Activated T-cell treated with anti-CD3 and anti-CD28 coated beads for 48 hours (primary cell): ENCODE measurements at regions not wholly inside any gene's neighbourhood (a gene's known extent, or its start where the extent isn't known, plus 50 kb on each side); places are given as distances from the start of the nearest gene placed in this dataset.
"Not testable (repeated sequence)": the region's sequence is repeated elsewhere in the genome, so short reads cannot be mapped to it uniquely, and the experiment has no call there.

Experiments
- DNase-seq: peaks from one replicate; pipeline ENCODE4 v3.0.0-alpha.2; 2020; ENCODE audit warnings: low read depth

DNA sequence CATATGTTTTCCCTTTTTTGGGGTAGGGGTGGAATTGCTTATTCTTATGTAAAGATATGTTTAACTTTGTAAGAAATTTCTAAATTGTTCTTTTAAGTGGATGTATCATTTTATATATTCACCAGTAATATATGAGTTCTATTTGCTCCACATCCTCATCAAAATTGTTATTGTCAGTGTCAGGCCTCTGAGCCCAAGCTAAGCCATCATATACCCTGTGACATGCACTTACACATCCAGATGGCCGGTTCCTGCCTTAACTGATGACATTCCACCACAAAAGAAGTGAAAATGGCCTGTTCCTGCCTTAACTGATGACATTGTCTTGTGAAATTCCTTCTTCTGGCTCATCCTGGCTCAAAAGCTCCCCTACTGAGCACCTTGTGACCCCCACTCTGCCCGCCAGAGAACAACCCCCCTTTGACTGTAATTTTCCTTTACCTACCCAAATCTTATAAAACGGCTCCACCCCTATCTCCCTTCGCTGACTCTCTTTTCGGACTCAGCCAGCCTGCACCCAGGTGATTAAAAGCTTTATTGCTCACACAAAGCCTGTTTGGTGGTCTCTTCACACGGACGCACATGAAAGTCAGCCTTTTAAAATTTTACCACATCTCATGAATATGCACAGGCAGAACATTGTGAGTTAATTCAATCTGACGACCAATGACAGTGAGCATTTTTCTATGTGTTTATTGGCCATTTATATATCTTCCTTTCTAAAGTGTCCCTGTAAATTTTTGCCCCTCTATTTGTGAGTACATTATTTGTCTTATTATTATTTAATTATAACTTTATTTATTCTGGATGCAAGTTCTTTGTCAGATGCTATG is 176.8 kb downstream of the CDC14C start:
- DNase-seq: not testable (repeated sequence)

GRCh38 chr7:49102411-49102810 is 178.1 kb downstream of the CDC14C start:
- no peak for DNase-seq

DNA sequence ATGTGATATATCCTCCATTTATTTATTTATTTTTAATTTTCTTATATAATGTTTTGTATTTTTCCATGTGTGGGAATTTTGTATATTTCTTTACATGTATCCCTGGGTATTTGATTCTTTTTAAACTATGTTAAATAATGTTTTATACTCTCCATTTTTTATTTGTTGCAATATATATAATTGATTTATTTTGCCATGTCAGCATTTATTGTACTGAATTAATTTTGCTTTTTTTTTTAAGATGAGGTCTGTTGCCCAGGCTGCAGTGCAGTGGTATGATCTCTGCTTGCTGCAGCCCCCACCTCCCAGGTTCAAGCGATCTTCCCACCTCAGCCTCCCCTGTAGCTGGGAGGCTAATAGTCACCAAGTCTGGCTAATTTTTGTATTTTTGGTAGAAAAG is 187.4 kb downstream of the CDC14C start:
- no peak for DNase-seq

DNA sequence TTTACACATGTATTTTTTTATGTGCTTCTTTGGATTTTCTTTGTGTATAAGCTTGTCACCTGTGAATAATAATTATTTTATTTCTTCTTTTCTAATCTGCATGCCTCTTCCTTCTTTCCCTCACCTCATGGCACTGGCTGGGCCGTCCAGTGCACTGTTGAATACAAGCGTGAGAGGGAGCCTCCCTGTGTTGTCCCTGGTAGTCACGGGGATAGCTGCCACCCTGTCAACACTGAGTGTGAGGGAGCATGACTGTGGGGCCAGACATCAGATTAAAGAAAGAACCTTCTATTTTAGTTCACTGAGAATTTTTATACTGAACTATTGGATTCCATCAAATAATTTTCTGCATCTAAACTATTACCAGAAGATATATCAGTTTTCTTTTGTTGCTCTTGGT is 187.9 kb downstream of the CDC14C start:
- DNase-seq: no peak

DNA sequence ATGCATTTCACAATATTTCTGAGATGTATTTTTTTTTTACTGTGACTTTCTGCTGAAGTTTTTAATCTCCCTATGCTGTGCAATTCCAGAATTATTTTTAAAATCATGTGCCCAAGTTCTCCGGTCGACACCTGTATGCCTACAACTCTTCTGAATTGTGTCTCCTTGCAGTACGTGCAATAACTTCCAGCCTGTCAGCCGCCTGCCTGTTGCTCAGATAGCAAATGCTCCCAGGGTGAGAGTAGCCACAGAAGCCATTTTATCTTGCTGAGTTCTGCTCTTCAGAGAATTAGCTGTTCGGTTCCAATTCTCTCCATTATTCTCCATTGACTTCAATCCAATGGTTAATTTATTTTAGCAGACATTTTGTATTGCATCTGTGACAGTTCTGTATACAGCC is 188.3 kb downstream of the CDC14C start:
- DNase-seq: no peak

- no peak for DNase-seq
Observed at GRCh38 chr7:49119706-49120105, 195.4 kb downstream of the CDC14C start.

GRCh38 chr7:49125246-49125645 is 200.9 kb downstream of the CDC14C start:
- no peak for DNase-seq

DNA sequence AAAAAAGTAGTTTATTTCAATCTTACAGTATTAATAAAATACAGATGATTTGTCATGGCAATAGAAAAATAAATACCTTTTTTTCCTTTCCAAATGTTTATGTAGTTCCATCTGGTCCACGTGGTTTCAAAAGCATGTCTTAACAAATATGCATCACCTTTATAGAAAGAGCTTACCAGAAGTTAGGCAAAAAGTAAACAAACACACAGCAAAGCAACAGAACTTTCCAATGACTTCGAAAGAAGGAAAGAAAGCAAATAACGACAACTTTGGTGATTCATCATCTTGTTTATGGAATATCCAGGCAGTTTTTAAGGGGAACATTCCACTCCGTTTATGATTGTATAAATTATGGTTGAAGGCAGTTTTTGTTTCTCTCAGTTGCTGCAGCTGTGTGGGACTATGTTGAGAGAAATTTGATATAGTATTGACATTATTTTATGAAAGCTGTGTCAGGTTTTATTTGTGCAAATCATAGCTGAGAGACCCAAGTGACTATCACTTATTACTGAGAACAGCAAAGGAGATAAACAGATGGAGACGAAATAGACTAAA is 203.1 kb downstream of the CDC14C start:
- DNase-seq: no peak

- no peak for DNase-seq
Observed at GRCh38 chr7:49137978-49138377, 213.6 kb downstream of the CDC14C start.

GRCh38 chr7:49150486-49150885 is 226.1 kb downstream of the CDC14C start:
- no peak for DNase-seq

- DNase-seq: no peak
Observed at GRCh38 chr7:49151146-49151545, 226.8 kb downstream of the CDC14C start.

- DNase-seq: no peak
Observed at GRCh38 chr7:49158321-49158720, 234.0 kb downstream of the CDC14C start.

- DNase-seq: no peak
Observed at GRCh38 chr7:49159536-49159935, 235.2 kb downstream of the CDC14C start.

DNA sequence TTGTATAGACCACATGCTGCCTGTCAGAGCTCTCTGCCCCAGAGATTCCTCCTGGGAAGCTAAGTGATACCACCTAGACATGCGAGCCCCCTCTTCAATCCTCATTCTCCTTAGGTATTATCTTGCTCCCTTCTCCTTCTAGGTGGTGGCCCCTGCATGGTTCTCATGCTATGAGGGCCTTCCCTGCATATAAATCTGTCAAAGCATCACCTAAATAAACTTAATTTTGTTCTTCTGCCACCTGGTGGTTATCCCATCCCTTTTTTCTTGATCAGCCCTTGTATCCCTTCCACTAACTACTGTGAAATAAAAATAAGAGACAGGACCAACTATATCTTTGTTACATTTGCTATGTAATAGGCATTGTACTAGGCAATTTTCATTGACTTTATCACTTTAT is 242.1 kb downstream of the CDC14C start:
- DNase-seq: no peak

- no peak for DNase-seq
Observed at GRCh38 chr7:49172639-49173038, 248.3 kb downstream of the CDC14C start.

GRCh38 chr7:49174396-49174795 is 250.0 kb downstream of the CDC14C start:
- DNase-seq: no peak

GRCh38 chr7:49187543-49188268 is 263.4 kb downstream of the CDC14C start:
- no peak for DNase-seq

- DNase-seq: no peak
Observed at GRCh38 chr7:49228426-49229098, 304.2 kb downstream of the CDC14C start.

DNA sequence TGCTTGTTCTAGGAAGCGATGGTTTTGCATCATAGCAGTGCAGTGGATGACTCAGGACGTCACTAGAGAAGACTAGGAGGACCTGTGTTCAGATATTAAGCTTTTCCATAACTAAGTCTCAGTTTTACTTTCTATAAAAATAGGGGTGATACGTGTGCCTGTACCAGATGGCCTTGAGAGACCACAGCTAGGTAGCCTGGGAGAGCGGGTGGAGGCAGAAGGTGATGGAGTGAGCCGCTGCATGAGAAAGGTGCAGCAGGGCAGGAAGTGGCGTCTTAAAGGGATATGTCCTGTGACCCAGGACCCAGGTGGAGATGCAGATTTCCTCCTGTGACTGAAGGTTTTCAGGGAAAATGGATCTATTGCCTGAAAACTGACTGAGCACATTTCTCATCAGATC is 304.9 kb downstream of the CDC14C start:
- DNase-seq: no peak

- no peak for DNase-seq
Observed at GRCh38 chr7:49243521-49243920, 319.2 kb downstream of the CDC14C start.

DNA sequence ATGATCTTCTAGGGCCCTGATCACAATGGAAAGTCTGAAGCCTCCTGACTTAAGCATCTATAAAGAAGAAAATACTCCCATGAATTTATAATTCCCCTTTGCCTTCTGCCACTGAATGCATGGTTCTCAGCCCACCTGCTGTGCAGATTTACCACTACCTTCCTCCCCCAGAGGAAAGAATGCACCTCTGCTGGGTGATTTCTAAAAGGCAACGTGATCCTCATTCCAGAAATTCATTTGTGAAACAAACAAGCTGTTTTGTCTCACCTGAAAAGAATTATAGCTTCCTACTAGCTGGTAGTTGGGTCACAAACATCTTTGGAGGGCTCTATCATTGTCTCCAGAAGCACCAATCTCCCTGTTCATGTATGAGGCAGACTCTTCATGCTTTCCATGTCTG is 320.2 kb downstream of the CDC14C start:
- DNase-seq: no peak

DNA sequence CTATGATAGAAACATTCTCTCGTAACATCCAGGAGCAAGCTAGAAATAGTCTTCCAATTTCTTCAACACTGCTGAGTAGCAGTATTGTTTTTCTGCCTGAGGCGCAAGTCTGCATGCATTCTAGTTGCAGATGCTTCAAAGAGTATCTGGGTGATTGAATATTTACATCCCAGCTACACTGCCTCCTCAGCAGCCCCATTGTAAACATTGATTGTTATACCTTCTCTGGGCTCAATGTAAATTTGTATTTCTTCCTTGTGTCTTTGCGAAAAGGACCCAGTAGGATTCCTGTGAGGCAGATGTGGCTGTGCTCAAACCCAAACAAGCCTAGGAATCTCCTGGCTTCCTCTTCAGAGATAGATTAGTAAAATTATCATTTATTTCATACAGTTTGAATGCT is 320.7 kb downstream of the CDC14C start:
- DNase-seq: no peak

GRCh38 chr7:49247759-49248158 is 323.4 kb downstream of the CDC14C start:
- DNase-seq: no peak
